Bone marrow (tissue), 2 donors: ENCODE measurements at regions not wholly inside any gene's neighbourhood (a gene's known extent, or its start where the extent isn't known, plus 50 kb on each side); places are given as distances from the start of the nearest gene placed in this dataset.

Experiments used
- DNase-seq, 2 donors: peaks; one replicate each; lab custom pipeline; 2025; lab: John Stamatoyannopoulos, UW

DNA sequence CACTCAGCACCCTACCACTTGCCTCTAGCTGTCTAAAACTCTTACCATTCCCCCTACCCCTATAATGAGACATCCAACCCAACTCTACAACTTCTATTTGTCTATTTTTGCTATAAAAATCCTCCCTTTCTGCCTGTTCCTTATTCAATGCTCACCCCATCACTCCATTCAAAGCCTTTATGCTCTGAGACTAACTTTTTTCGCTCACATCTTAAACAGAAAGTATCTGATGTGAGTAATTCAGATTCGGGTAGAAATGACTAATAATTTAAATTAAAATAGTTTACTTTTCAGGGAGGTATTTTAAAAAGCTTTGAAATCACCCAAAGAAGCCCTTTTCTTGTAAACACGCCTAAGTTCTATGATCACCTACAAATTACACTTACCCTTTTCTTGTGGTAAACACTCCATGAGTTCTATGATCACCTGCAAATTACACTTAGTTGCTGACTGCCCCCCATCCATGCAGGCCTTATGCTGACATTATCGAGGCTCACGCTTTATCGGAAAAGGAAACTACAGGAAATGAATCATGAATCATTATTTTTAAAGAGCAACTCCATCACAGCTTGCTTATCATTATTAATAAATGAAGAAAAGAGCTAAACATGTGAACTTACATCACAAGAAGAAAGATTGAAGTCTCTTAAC is 168.7 kb upstream of the PPP1R2C start:
- DNase-seq, result no peak

DNA sequence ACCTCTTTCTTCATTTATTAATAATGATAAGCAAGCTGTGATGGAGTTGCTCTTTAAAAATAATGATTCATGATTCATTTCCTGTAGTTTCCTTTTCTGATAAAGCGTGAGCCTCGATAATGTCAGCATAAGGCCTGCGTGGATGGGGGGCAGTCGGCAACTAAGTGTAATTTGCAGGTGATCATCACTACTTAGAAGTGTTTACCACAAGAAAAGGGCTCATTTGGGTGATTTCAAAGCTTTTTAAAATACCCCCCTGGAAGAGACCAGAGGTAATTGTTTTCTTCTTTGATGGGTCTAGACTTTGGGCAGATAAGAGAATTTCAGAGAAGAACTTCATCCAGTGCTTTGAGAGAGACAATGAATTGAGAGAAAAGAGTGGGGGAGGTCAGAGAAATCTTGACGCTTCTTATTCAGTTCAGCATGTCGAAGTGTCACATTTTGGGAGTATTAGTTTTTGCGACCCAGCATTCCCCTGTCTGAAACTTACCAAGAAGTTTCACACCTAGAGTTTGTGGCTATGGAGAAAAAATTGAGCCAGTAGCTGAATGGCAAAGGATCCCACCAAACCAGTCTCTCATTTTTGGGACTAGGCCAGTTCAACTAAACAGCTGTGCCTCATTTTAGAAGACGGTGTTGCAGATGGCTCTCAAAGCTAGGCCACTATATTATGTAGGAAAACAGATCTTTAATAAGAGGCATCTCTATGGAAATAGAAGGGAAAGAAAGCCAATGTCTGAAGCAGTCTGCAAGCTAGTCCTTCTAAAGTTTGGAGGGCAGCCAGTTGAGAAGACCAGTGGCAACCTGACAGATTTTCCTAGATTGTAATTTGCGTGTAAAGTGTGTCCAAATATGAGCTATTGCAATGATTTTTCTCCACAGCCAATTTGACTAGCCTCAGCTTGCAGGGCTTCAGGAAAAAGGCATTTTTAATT is 171.0 kb upstream of the PPP1R2C start:
- DNase-seq, result no peak

DNA sequence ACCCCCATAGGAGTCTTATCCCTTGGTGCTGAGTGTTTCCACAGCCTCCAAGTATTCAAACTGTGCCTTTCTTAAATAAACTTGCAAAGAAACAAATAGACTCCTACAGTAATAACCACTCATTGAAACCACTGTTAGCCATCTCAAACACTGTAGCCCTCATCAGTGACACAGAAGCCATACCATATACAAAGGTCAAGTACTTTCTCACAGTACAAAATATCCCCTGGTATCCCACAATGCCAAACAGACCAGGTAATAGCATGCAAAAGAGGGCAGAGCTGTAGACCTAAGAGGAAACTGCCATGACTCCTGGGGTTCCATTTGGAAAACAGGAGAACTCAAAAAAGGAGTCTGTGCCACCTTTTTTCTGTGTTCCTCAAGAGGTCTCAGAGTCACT is 173.8 kb upstream of the PPP1R2C start:
- DNase-seq, result no peak

DNA sequence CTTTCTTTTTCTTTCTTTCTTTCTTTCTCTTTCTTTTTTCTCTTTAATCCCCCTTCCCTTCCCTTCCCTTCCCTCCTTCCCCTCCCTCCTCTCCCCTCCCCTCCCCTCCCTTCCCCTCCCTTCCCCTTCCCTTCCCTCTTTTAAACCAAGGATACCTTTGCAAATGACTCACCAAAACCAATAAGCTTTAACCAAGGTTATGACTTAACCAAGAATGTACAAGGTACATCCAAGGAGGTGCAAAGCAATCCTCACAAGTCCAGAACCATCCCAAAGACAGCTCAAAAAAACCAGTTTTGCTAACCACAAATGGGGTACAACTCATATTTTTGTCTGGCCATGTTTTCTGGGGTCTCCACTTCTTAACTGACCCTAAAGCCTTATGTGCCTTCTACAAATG is 174.7 kb upstream of the PPP1R2C start:
- no peak for DNase-seq

DNA sequence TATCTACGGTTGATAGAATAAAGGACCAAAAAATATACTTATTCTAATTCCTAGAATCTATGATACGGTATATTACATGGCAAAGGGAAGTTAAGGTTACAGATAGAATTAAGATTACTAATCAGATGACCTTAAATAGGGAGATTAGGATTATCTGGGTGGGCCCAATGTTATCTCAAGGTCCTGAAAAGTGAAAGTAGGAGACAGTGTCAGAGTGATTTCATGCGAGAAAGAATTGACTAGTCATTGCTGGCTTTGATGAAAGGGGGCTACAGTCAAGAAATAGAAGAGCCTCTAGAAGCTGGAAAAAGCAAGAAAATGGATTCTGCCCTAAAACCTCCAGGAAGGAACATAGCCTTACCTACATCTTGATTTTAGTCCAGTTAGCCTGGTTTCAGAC is 176.9 kb upstream of the PPP1R2C start:
- DNase-seq, result no peak

DNA sequence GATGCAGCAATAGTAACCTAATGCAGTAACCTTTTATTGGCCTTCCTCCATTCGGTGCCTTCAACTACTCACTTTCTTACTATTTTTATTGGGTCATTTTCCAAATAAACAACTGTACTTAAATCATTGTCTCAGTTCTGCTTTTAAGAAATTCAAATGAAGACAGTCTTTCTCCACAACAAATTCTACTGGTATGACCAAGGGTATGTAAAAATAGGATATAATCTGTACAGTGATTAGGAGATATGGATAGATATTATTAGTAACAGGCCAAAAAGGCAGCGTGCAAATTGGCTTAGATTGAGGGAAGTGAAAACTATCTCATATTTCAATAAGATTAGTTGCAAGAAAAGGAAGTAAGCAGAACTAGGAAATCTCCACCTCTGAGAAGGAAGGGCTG is 177.4 kb upstream of the PPP1R2C start:
- no peak for DNase-seq

DNA sequence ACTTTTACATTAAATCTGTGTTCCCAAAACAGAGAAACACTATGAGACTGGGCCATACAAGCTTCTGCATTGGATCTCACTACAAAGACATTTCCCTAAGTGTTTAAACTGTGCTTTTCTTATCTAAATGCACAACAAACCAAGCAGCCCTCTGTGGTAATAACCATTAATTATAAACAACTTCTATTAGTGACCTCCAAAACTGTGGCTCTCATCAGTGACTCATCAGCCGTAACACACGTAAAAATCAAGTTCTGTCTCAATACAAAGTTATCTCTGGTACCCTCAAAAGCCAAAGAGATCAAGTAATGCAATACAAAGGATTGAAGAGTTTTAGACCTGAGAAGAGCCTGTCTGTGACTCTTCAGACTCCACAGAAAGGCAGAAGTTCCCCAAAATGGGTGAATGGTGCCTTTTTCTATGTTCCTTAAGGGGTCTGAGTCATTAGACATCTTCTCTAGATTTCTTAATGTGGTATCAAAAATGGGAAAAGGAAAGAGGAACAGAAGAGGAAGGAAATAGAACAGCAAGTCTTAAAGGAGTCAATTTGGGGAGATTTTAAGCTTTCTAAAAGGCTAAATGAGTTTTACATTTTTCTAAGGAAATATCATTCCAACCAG is 189.8 kb upstream of the PPP1R2C start:
- no peak for DNase-seq

DNA sequence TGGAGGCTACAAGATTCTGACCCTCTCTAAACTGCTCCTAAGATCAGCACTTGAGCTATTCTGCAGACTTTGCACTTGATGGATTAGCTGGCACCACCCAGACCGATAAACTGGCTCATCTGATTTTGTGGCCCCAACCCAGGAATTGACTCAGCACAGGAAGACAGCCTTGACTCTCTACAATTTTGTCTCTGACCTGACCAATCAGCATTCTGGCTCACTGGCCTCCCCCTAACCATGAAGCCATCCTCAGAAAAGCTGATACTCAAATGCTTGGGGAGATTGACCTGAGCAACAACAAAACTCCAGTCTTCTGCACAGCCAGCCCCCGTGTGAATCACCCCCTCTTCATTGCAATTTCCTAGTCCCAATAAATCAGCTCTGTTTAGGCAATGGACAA is 195.4 kb upstream of the PPP1R2C start:
- DNase-seq, result no peak

DNA sequence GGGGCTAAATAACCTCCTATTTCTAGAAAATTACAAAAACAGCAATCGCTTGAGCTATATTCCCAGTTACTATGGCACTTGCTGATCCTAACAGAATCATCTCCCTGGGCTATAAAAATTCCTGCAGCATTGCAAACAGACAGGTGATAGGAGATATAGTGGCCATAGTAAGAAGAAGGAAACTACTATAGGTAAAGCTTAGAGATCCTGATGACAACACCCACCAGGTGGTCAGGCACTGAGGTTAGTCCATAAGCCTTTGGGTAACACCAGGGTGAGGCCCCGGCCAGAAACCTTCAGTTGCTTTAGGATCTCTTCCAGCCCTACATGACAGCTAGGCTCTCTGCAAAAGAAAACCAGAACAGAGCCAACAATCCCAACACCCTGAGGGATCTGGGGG is 197.9 kb upstream of the PPP1R2C start:
- DNase-seq, result no peak

DNA sequence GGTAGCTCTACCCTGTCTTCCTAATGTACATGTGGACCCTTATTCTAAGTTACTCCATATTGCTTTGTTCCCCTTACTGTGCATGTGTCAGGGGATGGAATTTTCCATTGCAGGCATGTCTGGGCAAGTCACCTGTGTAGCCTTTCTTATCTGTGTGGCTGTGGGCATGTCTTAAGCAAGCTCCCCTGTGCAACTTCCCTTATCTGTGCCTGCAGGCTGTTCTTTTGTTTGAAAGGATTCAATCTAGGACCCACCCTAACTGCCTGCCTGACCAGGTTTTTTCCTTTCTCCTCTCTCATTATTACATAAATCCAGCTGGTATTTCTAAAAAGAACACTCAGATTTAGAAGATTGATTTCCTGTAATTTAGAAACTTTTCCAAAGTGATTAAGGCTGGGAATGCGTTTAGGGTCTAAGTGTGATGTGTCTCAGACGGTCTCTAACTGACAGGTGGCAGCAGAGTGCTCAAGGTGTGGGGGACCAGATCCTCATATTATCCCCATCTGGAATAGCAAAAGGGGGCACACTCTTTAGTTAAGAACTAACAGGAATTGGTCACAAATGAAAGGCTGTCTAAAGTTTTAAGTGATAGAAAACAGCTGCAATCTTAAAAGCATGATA is 198.9 kb upstream of the PPP1R2C start:
- DNase-seq, result no peak

DNA sequence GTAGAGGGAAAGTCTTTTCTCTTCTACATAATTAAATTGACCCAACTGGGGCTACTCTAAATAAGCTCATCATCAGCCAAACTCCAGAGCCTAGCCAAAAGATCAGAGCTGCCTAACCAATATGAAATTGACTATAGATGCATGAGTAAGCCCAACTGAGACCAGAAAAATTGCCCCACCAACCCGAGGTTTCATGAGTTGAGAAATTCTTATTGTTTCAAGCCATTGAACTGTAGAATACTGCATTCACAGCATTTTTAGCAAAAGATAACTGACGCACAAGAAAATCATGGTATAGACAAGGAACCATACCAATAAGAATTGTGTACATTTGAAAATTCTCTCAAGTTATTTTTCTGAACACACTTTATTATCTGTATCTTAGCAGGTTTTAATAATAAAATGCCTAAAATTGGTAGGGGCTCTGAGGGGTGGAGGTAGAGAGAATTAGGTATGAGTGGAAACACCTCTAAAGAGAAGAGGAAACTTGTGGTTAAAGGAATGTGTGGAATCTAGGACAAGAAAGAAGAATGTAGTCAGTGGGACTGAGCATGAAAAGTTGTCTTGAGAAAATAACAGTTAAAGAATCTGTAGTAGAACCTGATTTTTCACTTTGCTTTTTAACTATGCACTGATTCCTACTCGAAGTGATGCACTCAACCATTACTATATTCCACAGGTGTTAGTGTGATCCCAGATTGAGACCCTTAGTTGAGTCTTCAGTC is 200.9 kb upstream of the PPP1R2C start:
- no peak for DNase-seq

DNA sequence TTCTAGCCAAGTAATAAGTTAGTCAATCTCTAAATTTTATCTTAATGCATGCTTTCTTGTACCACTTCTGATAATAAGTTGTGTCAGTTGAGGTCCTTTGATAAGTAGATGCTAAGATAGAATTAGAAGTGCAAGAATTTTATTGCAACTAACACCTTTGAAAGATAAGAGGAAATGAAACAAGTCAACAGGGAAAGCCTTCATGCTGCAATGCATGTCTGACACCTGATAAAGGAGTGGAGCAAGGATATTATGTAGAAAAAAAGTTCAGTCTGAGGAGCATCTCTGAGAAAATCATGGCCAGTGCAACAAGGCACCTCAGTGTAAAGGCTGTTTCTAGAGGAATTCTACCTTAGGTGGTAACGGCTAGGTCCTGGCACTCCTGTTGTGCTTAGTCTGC is 210.7 kb upstream of the PPP1R2C start:
- no peak for DNase-seq

DNA sequence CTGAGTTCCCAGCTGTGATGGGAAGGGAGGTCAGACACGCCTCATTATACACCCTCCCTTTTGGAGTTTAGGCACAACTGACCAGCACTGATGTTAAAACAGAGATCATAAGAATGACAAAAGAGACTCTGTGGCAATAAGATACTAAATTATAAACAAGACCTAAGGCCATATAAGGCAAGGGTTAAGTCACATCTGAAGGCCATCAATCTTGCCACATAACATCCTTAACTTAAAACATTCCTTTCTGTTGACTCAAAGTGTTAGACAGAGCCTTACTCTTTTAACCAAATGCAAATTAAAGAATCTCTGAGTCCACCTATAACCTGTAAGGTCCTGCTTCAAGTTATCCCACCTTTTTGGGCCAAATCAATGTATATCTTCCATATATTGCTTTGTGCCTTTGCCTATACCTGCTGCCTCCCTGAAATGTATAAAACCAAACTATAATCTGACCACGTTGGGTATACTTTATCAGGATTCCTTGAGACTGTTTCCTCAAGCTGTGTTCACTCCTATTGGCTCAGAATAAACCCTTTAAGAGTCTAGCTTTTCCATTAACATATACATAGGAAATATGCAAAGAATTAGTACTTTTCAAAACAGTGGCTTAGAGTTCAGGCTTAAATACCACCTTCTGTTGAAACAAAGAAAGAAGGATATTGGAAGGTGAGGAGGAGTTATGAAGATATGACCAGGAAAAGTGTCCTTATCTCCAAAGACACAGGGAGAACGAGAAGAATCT is 214.4 kb upstream of the PPP1R2C start:
- no peak for DNase-seq

DNA sequence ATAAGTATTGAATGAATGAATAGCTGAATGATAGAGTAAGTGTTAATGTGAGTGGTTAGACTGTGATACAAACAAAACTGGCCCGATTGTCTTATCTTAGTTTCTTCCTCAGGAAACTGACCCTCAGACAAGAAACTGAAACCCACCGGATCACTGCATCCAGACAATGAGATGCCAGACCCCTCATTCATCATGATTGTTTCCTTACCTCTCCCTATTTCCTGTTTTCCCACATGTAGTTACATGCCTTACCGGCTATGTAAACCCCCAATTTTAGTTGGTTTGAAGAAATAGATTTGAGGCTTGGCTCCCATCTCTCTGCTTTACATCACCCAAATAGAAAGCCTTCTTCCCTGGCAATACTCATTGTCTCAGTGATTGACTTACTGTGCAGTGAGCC is 218.9 kb upstream of the PPP1R2C start:
- no peak for DNase-seq

DNA sequence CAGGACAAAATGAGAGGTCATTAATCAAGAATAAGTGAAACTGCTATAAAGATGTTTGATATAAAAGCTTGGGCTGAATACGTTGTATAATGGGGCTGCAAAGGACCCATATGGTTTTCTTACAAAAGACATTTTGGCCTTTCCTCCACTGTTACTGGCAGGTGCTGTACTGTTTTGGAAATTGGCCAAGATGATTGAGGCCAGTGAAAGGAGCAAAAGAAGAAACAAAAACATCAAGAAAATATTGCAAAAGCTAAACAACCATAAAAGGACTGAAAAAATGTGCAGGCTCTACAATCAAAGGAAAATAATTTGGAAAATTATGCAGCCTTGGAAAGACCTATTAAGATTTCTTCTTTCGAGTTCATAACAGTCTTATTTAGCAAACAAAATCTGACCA is 222.2 kb upstream of the PPP1R2C start:
- no peak for DNase-seq

DNA sequence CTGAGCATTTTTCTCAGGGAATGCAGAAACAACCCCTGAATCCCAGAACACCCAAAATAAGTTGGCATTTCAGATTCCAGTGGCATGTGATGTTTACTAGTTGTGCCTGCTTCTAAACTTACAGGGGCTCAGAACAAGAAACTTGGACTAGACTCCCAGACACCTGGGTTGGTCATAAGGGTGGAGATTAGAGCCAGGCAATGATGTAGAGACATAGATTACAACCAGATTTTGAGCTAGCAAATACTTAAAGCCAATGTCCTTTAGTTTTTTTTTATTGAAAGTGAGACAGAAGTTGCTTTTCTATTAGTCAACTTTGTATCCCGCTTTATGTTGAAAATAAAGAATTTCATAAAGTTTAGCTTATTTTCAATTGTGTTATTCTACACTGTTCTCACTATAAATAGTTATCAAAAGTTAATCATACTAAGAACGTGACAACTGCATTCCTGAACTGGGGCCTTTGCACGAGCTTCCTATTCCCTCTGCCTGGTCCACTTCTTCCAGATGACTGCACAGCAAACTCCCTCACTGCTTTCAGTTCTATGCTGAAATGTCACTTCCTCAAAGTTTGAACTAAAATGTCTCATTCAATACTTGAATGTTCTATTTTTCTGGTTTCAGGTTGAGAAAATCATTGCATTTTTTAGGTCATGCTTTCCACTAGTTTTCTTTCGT is 224.7 kb upstream of the PPP1R2C start:
- DNase-seq, result no peak

DNA sequence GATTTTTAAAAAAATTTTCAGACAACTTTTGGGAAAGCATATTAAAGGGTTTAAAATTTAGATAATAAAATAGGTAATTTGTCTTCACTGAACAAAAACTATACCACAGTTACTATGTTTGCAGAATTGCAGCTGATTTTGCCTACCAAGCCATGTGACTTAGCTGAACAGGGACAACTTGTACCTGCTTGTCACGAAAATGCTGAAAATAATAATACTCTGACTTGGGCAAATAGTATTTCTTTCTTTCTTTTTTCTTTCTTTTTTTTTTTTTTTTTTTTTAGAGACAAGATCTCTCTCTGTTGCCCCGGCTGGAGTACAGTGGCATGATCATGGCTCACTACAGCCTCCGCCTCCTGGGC is 225.2 kb upstream of the PPP1R2C start:
- no peak for DNase-seq

DNA sequence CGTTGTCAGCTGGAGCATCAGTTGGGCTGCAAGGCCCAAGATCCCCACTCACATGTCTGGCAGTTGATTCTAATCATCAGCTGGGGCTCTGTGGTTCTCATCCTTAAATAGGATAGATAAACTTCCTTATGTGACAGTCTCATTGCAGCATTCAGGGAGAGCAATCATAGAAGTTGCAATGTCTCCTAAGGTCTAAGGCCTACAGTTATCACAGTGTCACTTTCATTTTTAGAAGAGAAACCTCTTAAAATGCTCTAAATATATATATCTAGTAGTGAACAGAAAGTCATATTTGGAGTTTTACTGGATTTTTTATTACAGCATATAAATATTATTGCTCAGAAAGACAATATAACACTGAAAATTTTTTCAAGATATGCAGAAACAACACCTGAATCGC is 226.0 kb upstream of the PPP1R2C start:
- no peak for DNase-seq

DNA sequence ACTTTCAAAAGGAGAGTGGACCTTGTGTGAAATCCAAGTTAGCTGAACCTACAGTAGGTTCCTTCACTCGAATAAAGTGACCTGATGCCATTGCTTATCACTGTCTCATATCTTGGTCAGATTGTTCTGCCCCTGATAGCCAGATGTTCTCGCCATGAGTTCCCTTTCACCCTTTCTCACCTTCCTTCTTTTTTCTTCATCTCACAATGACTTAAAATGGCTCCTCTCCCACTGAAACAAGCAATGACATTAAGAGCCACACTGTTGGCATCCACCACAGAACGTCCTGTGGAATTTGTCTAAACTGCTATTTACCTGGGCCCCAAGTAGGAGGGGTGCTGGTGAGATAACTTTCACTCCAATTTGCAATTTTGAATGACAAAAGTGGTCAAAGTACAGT is 227.6 kb upstream of the PPP1R2C start:
- no peak for DNase-seq

DNA sequence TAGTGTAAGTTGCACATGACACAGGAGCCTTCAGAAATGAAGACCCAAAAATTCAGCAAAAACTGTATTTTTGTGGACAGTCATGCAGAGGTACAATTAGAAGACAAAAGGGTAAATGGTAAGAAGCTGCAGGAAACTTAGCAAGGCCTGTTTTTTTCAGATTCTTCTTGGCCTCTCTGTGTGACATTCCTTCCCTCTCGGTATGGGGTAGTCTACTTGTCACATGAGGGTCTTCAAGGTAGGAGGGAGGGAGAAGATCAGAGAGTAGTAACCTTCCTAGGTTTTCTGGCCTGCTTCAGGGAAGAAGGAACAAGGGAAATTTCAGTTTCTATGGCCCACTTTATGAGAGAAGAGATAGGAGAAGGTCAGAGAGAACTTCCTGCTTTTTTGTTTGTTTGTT is 230.4 kb upstream of the PPP1R2C start:
- no peak for DNase-seq

DNA sequence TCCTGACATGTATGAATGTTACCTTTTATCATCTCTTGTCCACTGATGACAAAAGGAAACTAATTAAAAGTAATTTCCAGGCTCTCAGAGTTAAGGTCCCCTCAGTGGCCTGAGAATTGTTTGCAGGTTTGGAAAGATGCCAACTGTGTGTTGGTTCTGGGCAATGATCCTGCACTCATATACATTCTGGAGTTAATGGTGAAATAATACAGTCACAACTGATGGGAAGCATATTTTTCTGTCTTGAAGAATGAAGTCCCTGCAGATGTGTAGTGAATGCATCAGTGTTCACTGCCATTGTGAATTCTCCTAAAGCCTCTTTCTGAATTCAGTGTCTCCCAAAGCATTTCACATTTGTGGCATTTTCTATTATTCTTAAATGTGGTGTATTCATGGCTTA is 238.1 kb upstream of the PPP1R2C start:
- no peak for DNase-seq
